Right lobe of liver (tissue), 6 donors: ENCODE measurements at regions not wholly inside any gene's neighbourhood (a gene's known extent, or its start where the extent isn't known, plus 50 kb on each side); places are given as distances from the start of the nearest gene placed in this dataset.

ENCODE experiments used
- ATAC-seq, 4 donors: fragments of 200-7000 bp; cut with Tn5 transposase; one replicate each; pipeline ENCODE4 v1.9.1; 2020; ENCODE audit warnings: mild to moderate bottlenecking in 4 of 4, moderate library complexity in 4 of 4
- DNase-seq, 3 donors: peaks; one replicate each; pipeline ENCODE4 v3.0.0-alpha.2; 2020
- H3K27ac ChIP-seq, 3 donors: fragments of 200-600 bp; one replicate each; pipeline ENCODE4 v1.8.0; 2022
- H3K27me3 ChIP-seq, 2 donors: fragments of 200-600 bp; one replicate each; pipeline ENCODE4 v1.8.0; 2022
- H3K36me3 ChIP-seq, 4 donors: fragments of 200-600 bp; sonication (generic) in 1 of 4; one replicate each; pipeline versions ENCODE4 v1.5.1 to v1.8.0; 2017 to 2022; ENCODE audit warnings: control low read depth in 1 of 4
- H3K4me1 ChIP-seq, 4 donors: fragments of 200-600 bp; sonication (generic) in 1 of 4; one replicate each; pipeline versions ENCODE4 v1.5.1 to v1.8.0; 2017 to 2022; ENCODE audit warnings: control low read depth in 1 of 4
- H3K4me3 ChIP-seq, 3 donors: fragments of 200-600 bp; one replicate each; pipeline ENCODE4 v1.8.0; 2022
- H3K9me3 ChIP-seq, 4 donors: fragments of 200-600 bp; sonication (generic) in 1 of 4; one replicate each; pipeline versions ENCODE4 v1.5.1 to v1.8.0; 2017 to 2022; ENCODE audit warnings: control low read depth in 1 of 4
- CTCF ChIP-seq, 4 donors: fragments of 200-600 bp in 3 of 4; fragments of 450-650 bp in 1 of 4; IDR thresholded peaks; one replicate each; pipeline versions ENCODE4 v1.5.1 to v1.8.0; 2016 to 2022; ENCODE audit warnings: antibody characterized with exemption in 4 of 4, mild to moderate bottlenecking in 2 of 4
- POLR2A ChIP-seq: fragments of 450-650 bp; IDR thresholded peaks from one replicate; pipeline ENCODE4 v1.6.1; 2017; ENCODE audit warnings: antibody characterized with exemption, mild to moderate bottlenecking
- WGBS: methylation state at CpG from one replicate; pipeline ENCODE4 v1.1.6; 2018; ENCODE audit warnings: low coverage, low lambda C conversion rate; ENCODE audit not compliant: insufficient coverage; ENCODE audit errors: missing lambda C conversion rate; 5-methylcytosine and 5-hydroxymethylcytosine counted together
- intact Hi-C, 2 donors: fragments of 100-400 bp; cut with DNase I; formaldehyde crosslinking; loops; one replicate each; pipeline versions ENCODE4 v1.11.2 to v1.14.1; 2022
- donor health status: DM: no; HTN: yes; CAD: no.
- donor health status: DM: no; HTN: no; CAD: no.
- donor health status: DM: no; HTN: no; CAD: no.
- donor health status: DM: no; HTN: yes; CAD: no.
- donor health status: DM: no; HTN: yes; CAD: no.

- intact Hi-C loops = no loop called here
- no peak overlapping the region for H3K4me3 ChIP-seq
- DNase-seq = no peak
- H3K4me1 ChIP-seq = no peaks in the 10 kb centered on the region
- H3K36me3 ChIP-seq = no peaks in the 10 kb centered on the region
- H3K27me3 ChIP-seq = no peaks in the 10 kb centered on the region
- no peak overlapping the region for H3K27ac ChIP-seq
- ATAC-seq = no peak
- WGBS = 31% methylated on average over 2 of the region's 2 CpGs
- TF ChIP-seq CTCF (IDR thresholded peaks at IDR 0.05) = no peak
- no peak for TF ChIP-seq POLR2A
- no peaks in the 10 kb centered on the region for H3K9me3 ChIP-seq
Observed at GRCh38 chr4:66032571-66032970, 362.3 kb upstream of the EPHA5 start.

GRCh38 chr4:66028668-66029067 is 358.4 kb upstream of the EPHA5 start:
- Histone ChIP-seq H3K36me3 (no peaks in the 10 kb centered on the region), H3K27me3 (no peaks in the 10 kb centered on the region), H3K9me3 (no peaks in the 10 kb centered on the region), H3K27ac (no peak overlapping the region), H3K4me3 (no peak overlapping the region), H3K4me1 (no peaks in the 10 kb centered on the region)
- WGBS = 37% methylated on average over 1 of the region's 1 CpG
- intact Hi-C loops = no loop called here
- no peak for TF ChIP-seq CTCF (IDR thresholded peaks at IDR 0.05)
- no peak for TF ChIP-seq POLR2A
- no peak for ATAC-seq
- DNase-seq = no peak

- intact Hi-C loops = no loop called here
- Histone ChIP-seq H3K27ac (no peak overlapping the region), H3K27me3 (no peaks in the 10 kb centered on the region), H3K36me3 (no peaks in the 10 kb centered on the region), H3K4me1 (no peaks in the 10 kb centered on the region), H3K4me3 (no peak overlapping the region), H3K9me3 (no peaks in the 10 kb centered on the region)
- no peak for ATAC-seq
- TF ChIP-seq CTCF (IDR thresholded peaks at IDR 0.05) = no peak
- TF ChIP-seq POLR2A = no peak
- 15% methylated on average over 1 of the region's 1 CpG for WGBS
- no peak for DNase-seq
Observed at GRCh38 chr4:66023061-66023460, 352.8 kb upstream of the EPHA5 start.

- no peak for DNase-seq
- no peaks in the 10 kb centered on the region for H3K4me1 ChIP-seq
- intact Hi-C loops = no loop called here
- ATAC-seq = no peak
- H3K4me3 ChIP-seq = no peak overlapping the region
- no peaks in the 10 kb centered on the region for H3K36me3 ChIP-seq
- WGBS = 65% methylated on average over 3 of the region's 3 CpGs
- no peak for TF ChIP-seq POLR2A
- TF ChIP-seq CTCF (IDR thresholded peaks at IDR 0.05) = no peak
- H3K27me3 ChIP-seq = no peaks in the 10 kb centered on the region
- no peak overlapping the region for H3K27ac ChIP-seq
- no peaks in the 10 kb centered on the region for H3K9me3 ChIP-seq
Observed at GRCh38 chr4:66017671-66018070, 347.4 kb upstream of the EPHA5 start.

- DNase-seq = no peak
- TF ChIP-seq CTCF (IDR thresholded peaks at IDR 0.05) = no peak
- TF ChIP-seq POLR2A = no peak
Observed at GRCh38 chr4:66016240-66016639, 346.0 kb upstream of the EPHA5 start.

More at GRCh38 chr4:66016240-66016639, 346.0 kb upstream of the EPHA5 start:
- Histone ChIP-seq H3K4me1 (no peaks in the 10 kb centered on the region), H3K36me3 (no peaks in the 10 kb centered on the region), H3K9me3 (no peaks in the 10 kb centered on the region), H3K4me3 (no peak overlapping the region), H3K27ac (no peak overlapping the region), H3K27me3 (no peaks in the 10 kb centered on the region)
- WGBS = 65% methylated on average over 1 of the region's 1 CpG
- intact Hi-C loops = no loop called here
- no peak for ATAC-seq
